H1 (cell line): ENCODE measurements at regions not wholly inside any gene's neighbourhood (a gene's known extent, or its start where the extent isn't known, plus 50 kb on each side); places are given as distances from the start of the nearest gene placed in this dataset.
A peak's percentile ranks its signal among the peaks of the same experiment; 100 is the strongest.

Source experiments
- CTCF ChIA-PET: fragments of 300-600 bp; sonication (Branson Sonifier 250); formaldehyde crosslinking; loops from one replicate; lab custom pipeline; 2021; ENCODE audit not compliant: partially characterized antibody; lab: Charles Lee
- POLR2A ChIA-PET: fragments of 300-600 bp; sonication (Branson Sonifier 250); formaldehyde crosslinking; loops from one replicate; lab custom pipeline; 2021; ENCODE audit warnings: inconsistent platforms; ENCODE audit not compliant: partially characterized antibody; lab: Charles Lee
- DNase-seq, 2 experiments: peaks; one replicate each; pipeline versions ENCODE4 v3.0.0 to v3.0.0-alpha.2; 2010 to 2022; ENCODE audit warnings: low spot score in 2 of 2, low read depth in 1 of 2, mixed read lengths in 1 of 2
- FAIRE-seq: peaks from 2 replicates; lab custom pipeline; 2011; peaks lifted over from hg19 to GRCh38; lab: Jason Lieb, UNC
- H2AFZ ChIP-seq: 2 replicates; pipeline ENCODE4 v1.8.1; 2012; ENCODE audit warnings: low read length, inconsistent platforms
- H2AK5ac ChIP-seq: 2 replicates; pipeline ENCODE4 v1.6.1; 2013; ENCODE audit warnings: low read depth, low read length
- H2BK120ac ChIP-seq: replicated peaks from 2 replicates; pipeline ENCODE3; 2013; ENCODE audit warnings: low read depth, low read length, inconsistent platforms
- H2BK12ac ChIP-seq: 2 replicates; pipeline ENCODE4 v1.6.1; 2013; ENCODE audit warnings: low read depth, low read length
- H2BK15ac ChIP-seq: 2 replicates; pipeline ENCODE4 v1.6.1; 2013; ENCODE audit warnings: low read length
- H2BK20ac ChIP-seq: 2 replicates; pipeline ENCODE4 v1.6.1; 2013; ENCODE audit warnings: low read length
- H2BK5ac ChIP-seq: 2 replicates; pipeline ENCODE4 v1.6.1; 2013; ENCODE audit warnings: low read depth, low read length
- H3K14ac ChIP-seq: 2 replicates; pipeline ENCODE4 v1.6.1; 2013; ENCODE audit warnings: inconsistent platforms; ENCODE audit not compliant: insufficient read length
- H3K18ac ChIP-seq: 2 replicates; pipeline ENCODE4 v1.6.1; 2013; ENCODE audit warnings: low read length; ENCODE audit errors: extremely low read depth
- H3K23ac ChIP-seq: 2 replicates; pipeline ENCODE4 v1.6.1; 2013; ENCODE audit warnings: inconsistent platforms; ENCODE audit not compliant: insufficient read length
- H3K23me2 ChIP-seq: 2 replicates; pipeline ENCODE4 v1.6.1; 2013; ENCODE audit warnings: low read depth, low read length
- H3K27ac ChIP-seq: 2 replicates; pipeline ENCODE4 v1.6.1; 2011; ENCODE audit warnings: low read depth, low read length, inconsistent platforms
- H3K27me3 ChIP-seq, 4 experiments: replicated peaks in 1 of 4; 1 replicate in 1 of 4; 2 replicates in 3 of 4; pipeline versions ENCODE4 v1.6.1 to v1.8.1; 2011 to 2013; ENCODE audit warnings: low read length in 3 of 4, mild to moderate bottlenecking in 3 of 4, inconsistent platforms in 2 of 4, mixed read lengths in 2 of 4, moderate library complexity in 1 of 4; ENCODE audit not compliant: control insufficient read depth in 3 of 4, insufficient read depth in 3 of 4; ENCODE audit errors: extremely low read depth in 1 of 4
- H3K36me3 ChIP-seq, 4 experiments: 2 replicates each; pipeline versions ENCODE4 v1.6.1 to v1.8.1; 2011 to 2013; ENCODE audit warnings: mild to moderate bottlenecking in 4 of 4, low read length in 3 of 4, moderate library complexity in 2 of 4, control low read depth in 1 of 4, inconsistent platforms in 1 of 4; ENCODE audit not compliant: insufficient read depth in 4 of 4, control insufficient read depth in 2 of 4
- H3K4ac ChIP-seq: replicated peaks from 2 replicates; pipeline ENCODE3; 2013; ENCODE audit warnings: low read length, low read depth, mixed read lengths, inconsistent platforms; ENCODE audit not compliant: insufficient read length
- H3K4me1 ChIP-seq, 4 experiments: replicated peaks in 1 of 4; 1 replicate in 1 of 4; 2 replicates in 3 of 4; pipeline versions ENCODE4 v1.6.1 to v1.8.1; 2011 to 2013; ENCODE audit warnings: low read length in 3 of 4, inconsistent platforms in 2 of 4, mixed read lengths in 1 of 4; ENCODE audit not compliant: insufficient read depth in 4 of 4, control insufficient read depth in 3 of 4
- H3K4me2 ChIP-seq, 2 experiments: 2 replicates each; pipeline versions ENCODE4 v1.6.1 to v1.8.1; 2011 to 2013; ENCODE audit warnings: low read depth in 2 of 2, low read length in 2 of 2, control low read depth in 1 of 2, inconsistent platforms in 1 of 2, mild to moderate bottlenecking in 1 of 2; ENCODE audit not compliant: insufficient read depth in 1 of 2
- H3K4me3 ChIP-seq, 4 experiments: fragments of 200-600, 300-600 bp in 1 of 4; sonication (generic), shearing (Covaris generic), sonication (Bioruptor Twin) in 1 of 4; 2 replicates each; pipeline versions ENCODE4 v1.5.1 to v1.8.1; 2011 to 2016; ENCODE audit warnings: low read length in 4 of 4, low read depth in 3 of 4, control low read depth in 2 of 4, inconsistent platforms in 2 of 4, mild to moderate bottlenecking in 2 of 4, mixed read lengths in 1 of 4, moderate library complexity in 1 of 4; ENCODE audit not compliant: insufficient read depth in 2 of 4; ENCODE audit errors: extremely low read depth in 1 of 4
- H3K56ac ChIP-seq: replicated peaks from 2 replicates; pipeline ENCODE3; 2013; ENCODE audit warnings: low read depth, mild to moderate bottlenecking, mixed read lengths, low read length, inconsistent platforms; ENCODE audit not compliant: insufficient read length
- H3K79me1 ChIP-seq: 2 replicates; pipeline ENCODE4 v1.6.1; 2013; ENCODE audit warnings: low read depth, low read length, control low read depth
- H3K79me2 ChIP-seq, 2 experiments: 2 replicates each; pipeline versions ENCODE4 v1.6.1 to v1.8.1; 2012 to 2013; ENCODE audit warnings: low read length in 2 of 2, mild to moderate bottlenecking in 2 of 2, inconsistent platforms in 1 of 2; ENCODE audit not compliant: insufficient read depth in 2 of 2, control insufficient read depth in 1 of 2
- H3K9ac ChIP-seq, 4 experiments: replicated peaks in 1 of 4; 1 replicate in 1 of 4; 2 replicates in 3 of 4; pipeline versions ENCODE4 v1.6.1 to v1.8.1; 2011 to 2013; ENCODE audit warnings: low read depth in 3 of 4, low read length in 3 of 4, control low read depth in 2 of 4, mild to moderate bottlenecking in 2 of 4, moderate library complexity in 2 of 4, inconsistent platforms in 1 of 4; ENCODE audit errors: extremely low read depth in 1 of 4
- H3K9me3 ChIP-seq, 2 experiments: 2 replicates each; pipeline versions ENCODE4 v1.6.1 to v1.8.1; 2012 to 2013; ENCODE audit warnings: mild to moderate bottlenecking in 2 of 2, moderate library complexity in 2 of 2, control low read depth in 1 of 2, inconsistent platforms in 1 of 2, low read depth in 1 of 2, low read length in 1 of 2, mixed read lengths in 1 of 2; ENCODE audit not compliant: insufficient read depth in 2 of 2
- H4K20me1 ChIP-seq, 2 experiments: replicated peaks in 1 of 2; 2 replicates each; pipeline versions ENCODE3 to v1.8.1; 2011 to 2013; ENCODE audit warnings: inconsistent platforms in 2 of 2, low read length in 2 of 2, mild to moderate bottlenecking in 1 of 2; ENCODE audit not compliant: insufficient read depth in 2 of 2, control insufficient read depth in 1 of 2
- H4K5ac ChIP-seq: 2 replicates; pipeline ENCODE4 v1.6.1; 2013; ENCODE audit warnings: low read length, low read depth, mixed read lengths, inconsistent platforms; ENCODE audit not compliant: insufficient read length
- H4K8ac ChIP-seq: 2 replicates; pipeline ENCODE4 v1.8.0; 2013; ENCODE audit warnings: mild to moderate bottlenecking, moderate library complexity, low read length, inconsistent platforms; ENCODE audit not compliant: insufficient read depth; ENCODE audit errors: extremely low read depth
- H4K91ac ChIP-seq: replicated peaks from 2 replicates; pipeline ENCODE3; 2013; ENCODE audit warnings: low read length, mixed read lengths, inconsistent platforms; ENCODE audit not compliant: insufficient read length
- CEBPB ChIP-seq: IDR thresholded peaks from 2 replicates; pipeline ENCODE4 v1.6.1; 2012; ENCODE audit warnings: low read depth, low read length
- GTF2F1 ChIP-seq: IDR thresholded peaks from 2 replicates; pipeline ENCODE4 v1.6.1; 2012; ENCODE audit warnings: low read depth, low read length, improper control_type of control experiment, borderline replicate concordance
- NANOG ChIP-seq: IDR thresholded peaks from 2 replicates; pipeline ENCODE4 v1.6.1; 2011; ENCODE audit warnings: low read length, low read depth, mild to moderate bottlenecking, inconsistent platforms; ENCODE audit not compliant: insufficient read depth, poor library complexity, severe bottlenecking
- TCF12 ChIP-seq: IDR thresholded peaks from 2 replicates; pipeline ENCODE4 v1.6.1; 2011; ENCODE audit warnings: low read depth, mild to moderate bottlenecking, low read length
- WGBS, 2 experiments: shearing (Covaris generic) in 1 of 2; methylation state at CpG; one replicate each; pipeline versions ENCODE4 v1.1.6 to v1.1.7; 2013 to 2015; ENCODE audit warnings: low lambda C conversion rate in 2 of 2, mixed read lengths in 2 of 2, inconsistent platforms in 1 of 2, low coverage in 1 of 2, missing lambda C conversion rate in 1 of 2; ENCODE audit not compliant: insufficient replicate concordance in 2 of 2, insufficient coverage in 1 of 2, insufficient read length in 1 of 2; ENCODE audit errors: extremely low coverage in 1 of 2, missing lambda C conversion rate in 1 of 2; 5-methylcytosine and 5-hydroxymethylcytosine counted together
- TF ChIP-seq, protein P1 (sequence below): IDR thresholded peaks from 2 replicates; pipeline ENCODE4 v1.6.1; 2012; ENCODE audit warnings: inconsistent platforms

DNA sequence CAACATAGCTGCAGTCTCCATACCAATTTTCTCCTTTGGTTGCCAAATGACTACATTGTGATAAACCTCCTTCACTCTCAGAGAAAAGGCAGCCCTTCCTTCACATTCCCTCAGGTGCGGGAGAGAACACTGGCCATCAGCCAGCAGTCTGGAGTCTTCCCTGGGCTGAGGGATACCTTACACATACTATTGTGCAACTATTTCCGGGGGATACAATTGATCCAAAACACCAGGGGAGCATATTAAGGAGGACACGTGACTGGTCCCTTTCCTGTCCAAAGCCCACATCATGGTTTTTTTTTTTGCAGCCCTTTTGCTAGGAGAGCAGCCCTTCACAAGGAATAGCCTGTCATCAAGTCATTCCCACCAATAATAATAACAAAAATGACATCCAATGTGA lies 172.1 kb upstream of the ZRANB2 start:
- Histone ChIP-seq H3K79me1 (no peaks in the 10 kb centered on the region), H4K91ac (no peak overlapping the region), H3K27me3 (no peaks in the 10 kb centered on the region), H2AK5ac (no peak overlapping the region), H3K56ac (no peak overlapping the region), H3K27ac (no peak overlapping the region), H4K5ac (no peak overlapping the region), H3K23ac (no peak overlapping the region), H3K23me2 (no peaks in the 10 kb centered on the region), H3K9ac (no peak overlapping the region), H4K8ac (no peak overlapping the region), H2AFZ (no peak overlapping the region), H4K20me1 (no peaks in the 10 kb centered on the region), H2BK15ac (no peak overlapping the region), H3K4me1 (no peaks in the 10 kb centered on the region), H2BK120ac (no peak overlapping the region), H3K4me2 (no peak overlapping the region), H3K79me2 (no peaks in the 10 kb centered on the region), H2BK12ac (no peak overlapping the region), H3K4me3 (no peak overlapping the region), H2BK20ac (no peak overlapping the region), H3K14ac (no peak overlapping the region), H3K9me3 (no peaks in the 10 kb centered on the region), H3K36me3 (no peaks in the 10 kb centered on the region), H3K4ac (no peak overlapping the region), H2BK5ac (no peak overlapping the region), H3K18ac (no peak overlapping the region)
- WGBS, 2 experiments = 67% methylated on average over 3 of the region's 3 CpGs; no CpG with 5 or more reads in 1 of the 2 experiments
- ChIA-PET CTCF (no interaction called here), POLR2A (no interaction called here)
- TF ChIP-seq TCF12 = no peak
- TF ChIP-seq GTF2F1 = no peak
- TF ChIP-seq CEBPB = 0 out of 2 replicates have a peak, but pooled peaks have one; percentile 27
- no peak for TF ChIP-seq NANOG
- TF ChIP-seq, protein P1, sequence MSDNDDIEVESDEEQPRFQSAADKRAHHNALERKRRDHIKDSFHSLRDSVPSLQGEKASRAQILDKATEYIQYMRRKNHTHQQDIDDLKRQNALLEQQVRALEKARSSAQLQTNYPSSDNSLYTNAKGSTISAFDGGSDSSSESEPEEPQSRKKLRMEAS = no peak
- no peak for DNase-seq
- FAIRE-seq = no peak
